A549 (cell line): ENCODE measurements at regions not wholly inside any gene's neighbourhood (a gene's known extent, or its start where the extent isn't known, plus 50 kb on each side); places are given as distances from the start of the nearest gene placed in this dataset.
A peak's percentile ranks its signal among the peaks of the same experiment; 100 is the strongest.

ENCODE experiments used
- ATAC-seq, 2 experiments: fragments of 200-7000 bp in 1 of 2; fragments of >200 bp in 1 of 2; cut with Nextera tagmentation in 1 of 2; cut with Tn5 transposase in 1 of 2; 3 replicates each; pipeline versions ENCODE4 v1.8.0 to v1.9.1; 2018 to 2020; ENCODE audit warnings: mild to moderate bottlenecking in 1 of 2, moderate library complexity in 1 of 2
- CTCF ChIA-PET: fragments of 300-600 bp; sonication (Branson Sonifier 250); formaldehyde crosslinking; extraction: SDS; loops from one replicate; lab custom pipeline; 2021; ENCODE audit warnings: antibody characterized with exemption, inconsistent platforms; lab: Yijun Ruan, JAX
- POLR2A ChIA-PET: fragments of 350-600 bp; formaldehyde crosslinking; extraction: SDS; loops from one replicate; lab custom pipeline; 2021; ENCODE audit warnings: antibody characterized with exemption, inconsistent platforms; lab: Yijun Ruan, JAX
- DNase-seq, 2 experiments: peaks; one replicate each; pipeline versions ENCODE4 v3.0.0 to v3.0.0-alpha.2; 2011 to 2016; ENCODE audit warnings: low read depth in 1 of 2, low spot score in 1 of 2
- FAIRE-seq: peaks from 2 replicates; lab custom pipeline; 2011; peaks lifted over from hg19 to GRCh38; lab: Jason Lieb, UNC
- H3K27ac ChIP-seq, 2 experiments: fragments of >200 bp; sonication (Bioruptor Twin); formaldehyde crosslinking; 3 replicates each; pipeline ENCODE4 v1.5.1; 2016 to 2017
- H3K4me1 ChIP-seq: fragments of >200 bp; sonication (Bioruptor Twin); formaldehyde crosslinking; 3 replicates; pipeline ENCODE4 v1.6.1; 2016
- H3K4me2 ChIP-seq: fragments of >200 bp; sonication (Bioruptor Twin); formaldehyde crosslinking; 3 replicates; pipeline ENCODE4 v1.6.1; 2016
- H3K4me3 ChIP-seq: fragments of >200 bp; sonication (Bioruptor Twin); formaldehyde crosslinking; 3 replicates; pipeline ENCODE4 v1.5.1; 2016
- H3K9me3 ChIP-seq: fragments of >200 bp; sonication (Bioruptor Twin); formaldehyde crosslinking; 3 replicates; pipeline ENCODE4 v1.6.1; 2016
- BHLHE40 ChIP-seq: IDR thresholded peaks from 2 replicates; pipeline ENCODE4 v1.6.1; 2012; ENCODE audit warnings: low read depth, low read length, inconsistent platforms
- CBX2 ChIP-seq: fragments of 200-600 bp; sonication (generic); IDR thresholded peaks from 2 replicates; pipeline ENCODE4 v1.6.1; 2016; ENCODE audit warnings: low read depth, mild to moderate bottlenecking, borderline replicate concordance
- CEBPB ChIP-seq, 2 experiments: fragments of >200 bp in 1 of 2; sonication (Bioruptor Twin) in 1 of 2; formaldehyde crosslinking in 1 of 2; IDR thresholded peaks; 2 replicates each; pipeline ENCODE4 v1.6.1; 2012 to 2016
- CHD2 ChIP-seq: fragments of 150-350 bp; IDR thresholded peaks from 2 replicates; pipeline ENCODE4 v1.6.1; 2014; ENCODE audit warnings: low read length; ENCODE audit not compliant: partially characterized antibody
- FOSB ChIP-seq: fragments of 250-450 bp; sonication (Bioruptor Pico); IDR thresholded peaks from 2 replicates; pipeline ENCODE4 v1.5.0; 2020; ENCODE audit warnings: mild to moderate bottlenecking, moderate library complexity
- FOXS1 ChIP-seq: fragments of 250-450 bp; sonication (Bioruptor Pico); IDR thresholded peaks from 2 replicates; pipeline ENCODE4 v1.5.0; 2020; ENCODE audit warnings: mild to moderate bottlenecking, moderate library complexity
- HMGXB4 ChIP-seq: fragments of 250-450 bp; sonication (Bioruptor Pico); IDR thresholded peaks from 2 replicates; pipeline ENCODE4 v1.5.0; 2021; ENCODE audit warnings: mild to moderate bottlenecking, moderate library complexity, borderline replicate concordance
- PBX3 ChIP-seq: IDR thresholded peaks from 2 replicates; pipeline ENCODE4 v1.6.1; 2012
- POLR2AphosphoS2 ChIP-seq: conservative IDR thresholded peaks from 2 replicates; pipeline ENCODE4 v1.6.1; 2012; ENCODE audit warnings: low read length, improper control_type of control experiment, inconsistent platforms
- RARB ChIP-seq: fragments of 250-450 bp; sonication (Bioruptor Pico); IDR thresholded peaks from 2 replicates; pipeline ENCODE4 v1.8.0; 2021; ENCODE audit warnings: mild to moderate bottlenecking, moderate library complexity
- RCOR1 ChIP-seq: fragments of 150-350 bp; IDR thresholded peaks from 2 replicates; pipeline ENCODE4 v1.6.1; 2014; ENCODE audit warnings: antibody characterized with exemption, low read length, low read depth
- WGBS: methylation state at CpG from one replicate; pipeline ENCODE4 v1.1.6; 2017; ENCODE audit errors: missing lambda C conversion rate; 5-methylcytosine and 5-hydroxymethylcytosine counted together
- TF ChIP-seq, protein P1 (sequence below): fragments of >200 bp; sonication (Bioruptor Twin); formaldehyde crosslinking; IDR thresholded peaks from 3 replicates; pipeline ENCODE4 v1.6.1; 2016

- FAIRE-seq (no peak), DNase-seq (peak in 1 of 2 experiments; percentile 7), ATAC-seq (no peak; a peak in 2 of 6 replicates)
- Histone ChIP-seq H3K4me2 (no peak overlapping the region), H3K9me3 (no peaks in the 10 kb centered on the region), H3K4me1 (peaks cover 10% of the 10 kb centered on the region), H3K27ac (peak overlapping the region in 1 of 2 experiments; percentile 69; a peak in 3 of 6 replicates), H3K4me3 (no peak overlapping the region)
- WGBS: 87% methylated on average over 6 of the region's 12 CpGs
- CTCF ChIA-PET: no interaction called here
- POLR2A ChIA-PET: no interaction called here
- TF ChIP-seq CHD2: no peak
Observed at GRCh38 chr18:76572518-76573247, 77.6 kb upstream of the ZNF516 start.

- no peak overlapping the region for H3K4me3 ChIP-seq
- no peak overlapping the region for H3K4me2 ChIP-seq
- ChIA-PET POLR2A (no interaction called here), CTCF (no interaction called here)
- FAIRE-seq: no peak
- peaks cover 10% of the 10 kb centered on the region for H3K4me1 ChIP-seq
- no peak for ATAC-seq
- no peak for TF ChIP-seq POLR2AphosphoS2
- 79% methylated on average over 3 of the region's 3 CpGs for WGBS
- DNase-seq: no peak
- H3K9me3 ChIP-seq: no peaks in the 10 kb centered on the region
- no peak overlapping the region for H3K27ac ChIP-seq
Observed at GRCh38 chr18:76571689-76572088, 76.6 kb upstream of the ZNF516 start.

DNA sequence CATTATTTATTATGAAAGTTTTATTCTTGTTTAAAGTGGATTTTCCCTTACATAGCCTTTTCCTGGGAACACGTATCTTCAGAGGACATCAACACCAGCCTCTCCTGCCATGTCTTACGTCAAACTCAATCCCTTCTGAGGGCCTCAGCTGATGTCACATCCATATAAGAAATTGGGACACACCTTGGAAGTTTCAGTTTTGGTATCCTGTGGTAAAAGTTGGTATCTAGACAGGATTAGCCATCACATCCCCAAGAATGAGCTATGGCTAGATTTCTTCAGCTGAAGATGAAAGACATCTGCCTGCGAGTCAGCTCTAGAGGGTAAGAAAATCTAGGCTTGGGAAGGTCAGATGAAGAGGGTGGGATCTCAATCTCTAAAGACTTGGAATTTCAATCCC, 75.8 kb upstream of the ZNF516 start:
- FAIRE-seq: no peak
- Histone ChIP-seq H3K4me2 (no peak overlapping the region), H3K9me3 (no peaks in the 10 kb centered on the region), H3K4me3 (no peak overlapping the region), H3K27ac (no peak overlapping the region), H3K4me1 (peaks cover 10% of the 10 kb centered on the region)
- WGBS: 76% methylated on average over 3 of the region's 3 CpGs
- ChIA-PET CTCF (no interaction called here), POLR2A (no interaction called here)
- DNase-seq: no peak
- TF ChIP-seq PBX3 (no peak), CBX2 (no peak), FOXS1 (no peak)
- ATAC-seq: no peak

DNA sequence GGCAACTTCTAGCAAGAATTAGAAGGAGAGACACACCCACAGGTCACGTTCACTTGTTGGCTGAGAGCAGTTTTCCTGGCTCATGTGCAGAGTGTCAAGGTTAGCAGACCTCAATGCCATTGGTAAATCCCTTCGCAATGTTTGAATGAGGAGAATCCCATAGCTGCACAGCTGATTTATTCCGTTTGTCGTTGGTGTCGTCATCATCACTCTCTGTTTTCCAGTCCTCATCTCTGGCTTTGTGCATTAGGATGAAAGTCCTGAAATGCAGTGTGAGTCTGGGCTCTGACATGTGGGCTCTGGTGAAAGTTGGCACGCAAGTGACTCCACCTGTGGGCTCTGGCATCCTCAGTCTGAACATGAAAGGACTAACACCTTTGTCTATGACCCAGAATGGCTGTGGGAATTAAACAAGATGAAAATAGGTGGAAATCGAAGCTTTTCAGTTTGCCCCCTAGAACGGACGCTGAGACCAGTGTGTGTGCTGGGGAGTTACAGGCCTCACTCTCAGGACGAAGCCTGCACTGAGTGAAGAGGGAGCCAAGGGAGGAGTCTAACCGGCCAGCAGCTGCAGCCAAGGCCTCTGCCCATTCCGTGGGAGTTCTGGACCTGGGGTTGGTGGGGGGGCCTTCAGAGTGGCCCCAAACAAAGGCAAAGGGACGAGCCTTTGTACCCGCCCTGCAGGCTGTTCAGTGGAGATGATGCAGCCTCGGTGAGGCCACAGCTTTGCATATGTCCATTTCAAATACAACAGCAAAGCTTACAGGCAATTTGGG, 74.8 kb upstream of the ZNF516 start:
- no peak for DNase-seq
- ATAC-seq: no peak
- POLR2A ChIA-PET: no interaction called here
- 80% methylated on average over 12 of the region's 15 CpGs for WGBS
- FAIRE-seq: no peak
- no peak overlapping the region for H3K4me2 ChIP-seq
- no peak overlapping the region for H3K27ac ChIP-seq
- peaks cover 13% of the 10 kb centered on the region for H3K4me1 ChIP-seq
- CTCF ChIA-PET: interaction anchor here (1.0 kb wide), 1 partner anchor 172 kb away, joined by 3 read pairs; no protein-coding TSS in a partner anchor
- TF ChIP-seq BHLHE40 (no peak), CHD2 (no peak), RCOR1 (no peak), FOSB (no peak), HMGXB4 (no peak), RARB (CRISPR knock-in tag) (no peak), CEBPB (IDR thresholded peaks at IDR 0.05) (no peak)
- TF ChIP-seq, protein P1, sequence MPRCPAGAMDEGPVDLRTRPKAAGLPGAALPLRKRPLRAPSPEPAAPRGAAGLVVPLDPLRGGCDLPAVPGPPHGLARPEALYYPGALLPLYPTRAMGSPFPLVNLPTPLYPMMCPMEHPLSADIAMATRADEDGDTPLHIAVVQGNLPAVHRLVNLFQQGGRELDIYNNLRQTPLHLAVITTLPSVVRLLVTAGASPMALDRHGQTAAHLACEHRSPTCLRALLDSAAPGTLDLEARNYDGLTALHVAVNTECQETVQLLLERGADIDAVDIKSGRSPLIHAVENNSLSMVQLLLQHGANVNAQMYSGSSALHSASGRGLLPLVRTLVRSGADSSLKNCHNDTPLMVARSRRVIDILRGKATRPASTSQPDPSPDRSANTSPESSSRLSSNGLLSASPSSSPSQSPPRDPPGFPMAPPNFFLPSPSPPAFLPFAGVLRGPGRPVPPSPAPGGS: no peak
- no peak overlapping the region for H3K4me3 ChIP-seq
- H3K9me3 ChIP-seq: no peaks in the 10 kb centered on the region
